IMR-90 (cell line): ENCODE measurements at regions not wholly inside any gene's neighbourhood (a gene's known extent, or its start where the extent isn't known, plus 50 kb on each side); places are given as distances from the start of the nearest gene placed in this dataset.
A peak's percentile ranks its signal among the peaks of the same experiment; 100 is the strongest.

Experiments
- ATAC-seq: fragments of 200-7000 bp; cut with Tn5 transposase; 2 replicates; pipeline ENCODE4 v1.9.1; 2020; ENCODE audit warnings: low read depth, mild to moderate bottlenecking, moderate library complexity
- BruUV-seq: library from RNA; stranded (reverse); fragments of 400-500 nt; replicated peaks from 2 replicates; lab custom pipeline; 2021; lab: Mats Ljungman, UMichigan
- CTCF ChIA-PET: fragments of 300-600 bp; formaldehyde crosslinking; extraction: SDS; loops from one replicate; lab custom pipeline; 2021; ENCODE audit warnings: antibody characterized with exemption; lab: Yijun Ruan, JAX
- POLR2A ChIA-PET: fragments of 300-600 bp; sonication (Branson Sonifier 250); formaldehyde crosslinking; loops from one replicate; lab custom pipeline; 2022; ENCODE audit warnings: antibody characterized with exemption; ENCODE audit not compliant: unreplicated experiment; lab: Charles Lee
- DNase-seq: peaks from one replicate; pipeline ENCODE4 v3.0.0; 2013
- H2AFZ ChIP-seq: replicated peaks from 2 replicates; pipeline ENCODE3; 2013; ENCODE audit warnings: low read length, mild to moderate bottlenecking; ENCODE audit not compliant: poor library complexity
- H2AK5ac ChIP-seq: 2 replicates; pipeline ENCODE4 v1.6.1; 2013; ENCODE audit warnings: low read depth, low read length, inconsistent platforms
- H2AK9ac ChIP-seq: replicated peaks from 2 replicates; pipeline ENCODE3; 2013; ENCODE audit warnings: mild to moderate bottlenecking, low read depth, low read length, moderate library complexity; ENCODE audit not compliant: poor library complexity
- H2BK120ac ChIP-seq: 2 replicates; pipeline ENCODE4 v1.6.1; 2013; ENCODE audit warnings: low read depth, low read length, inconsistent platforms
- H2BK15ac ChIP-seq: 3 replicates; pipeline ENCODE4 v1.6.1; 2013; ENCODE audit warnings: low read depth, low read length, inconsistent platforms
- H2BK20ac ChIP-seq: 2 replicates; pipeline ENCODE4 v1.6.1; 2013; ENCODE audit warnings: low read depth, mild to moderate bottlenecking, inconsistent platforms, low read length, moderate library complexity
- H2BK5ac ChIP-seq: 2 replicates; pipeline ENCODE4 v1.6.1; 2013; ENCODE audit warnings: mild to moderate bottlenecking, low read depth, low read length, inconsistent platforms; ENCODE audit not compliant: poor library complexity, severe bottlenecking
- H3K14ac ChIP-seq: replicated peaks from 2 replicates; pipeline ENCODE4 v1.6.1; 2013; ENCODE audit warnings: low read depth, low read length, inconsistent platforms
- H3K18ac ChIP-seq: 2 replicates; pipeline ENCODE4 v1.6.1; 2013; ENCODE audit warnings: low read depth, low read length, control low read depth
- H3K23ac ChIP-seq: 2 replicates; pipeline ENCODE4 v1.6.1; 2013; ENCODE audit warnings: low read depth, low read length, inconsistent platforms
- H3K27ac ChIP-seq: 2 replicates; pipeline ENCODE4 v1.5.1; 2013; ENCODE audit warnings: mild to moderate bottlenecking, control low read depth, low read length; ENCODE audit not compliant: insufficient read depth
- H3K27me3 ChIP-seq: 2 replicates; pipeline ENCODE4 v1.6.1; 2013; ENCODE audit warnings: low read length; ENCODE audit not compliant: control insufficient read depth, insufficient read depth
- H3K36me3 ChIP-seq: 2 replicates; pipeline ENCODE4 v1.6.1; 2013; ENCODE audit warnings: low read length, mixed read lengths; ENCODE audit not compliant: control insufficient read depth, insufficient read depth
- H3K4ac ChIP-seq: 2 replicates; pipeline ENCODE4 v1.6.1; 2013; ENCODE audit warnings: low read depth, low read length, inconsistent platforms
- H3K4me1 ChIP-seq: 2 replicates; pipeline ENCODE4 v1.6.1; 2013; ENCODE audit warnings: low read length, mixed read lengths; ENCODE audit not compliant: control insufficient read depth, insufficient read depth
- H3K4me2 ChIP-seq: 2 replicates; pipeline ENCODE4 v1.6.1; 2013; ENCODE audit warnings: low read depth, mild to moderate bottlenecking, control low read depth, low read length, moderate library complexity
- H3K4me3 ChIP-seq: 2 replicates; pipeline ENCODE4 v1.5.1; 2013; ENCODE audit warnings: low read depth, mild to moderate bottlenecking, control low read depth, low read length, moderate library complexity; ENCODE audit not compliant: insufficient read depth
- H3K56ac ChIP-seq: 2 replicates; pipeline ENCODE4 v1.6.1; 2013; ENCODE audit warnings: low read length, inconsistent platforms; ENCODE audit not compliant: insufficient read depth; ENCODE audit errors: extremely low read depth
- H3K79me1 ChIP-seq, 2 experiments: 2 replicates each; pipeline ENCODE4 v1.6.1; 2013; ENCODE audit warnings: low read length in 2 of 2, inconsistent platforms in 1 of 2, low read depth in 1 of 2
- H3K9ac ChIP-seq: 2 replicates; pipeline ENCODE4 v1.6.1; 2013; ENCODE audit warnings: low read depth, low read length, control low read depth
- H3K9me1 ChIP-seq: 2 replicates; pipeline ENCODE4 v1.6.1; 2013; ENCODE audit warnings: low read length, inconsistent platforms; ENCODE audit not compliant: insufficient read depth
- H3K9me3 ChIP-seq: 2 replicates; pipeline ENCODE4 v1.6.1; 2013; ENCODE audit warnings: low read length; ENCODE audit not compliant: control insufficient read depth, insufficient read depth
- H4K20me1 ChIP-seq: 2 replicates; pipeline ENCODE4 v1.6.1; 2013; ENCODE audit warnings: low read length, inconsistent platforms; ENCODE audit not compliant: insufficient read depth
- H4K5ac ChIP-seq: 2 replicates; pipeline ENCODE4 v1.6.1; 2013; ENCODE audit warnings: mild to moderate bottlenecking, low read depth, low read length, control low read depth
- H4K8ac ChIP-seq, 2 experiments: 2 replicates each; pipeline ENCODE4 v1.6.1; 2013; ENCODE audit warnings: low read depth in 2 of 2, low read length in 2 of 2, control low read depth in 1 of 2, inconsistent platforms in 1 of 2
- H4K91ac ChIP-seq: 2 replicates; pipeline ENCODE4 v1.6.1; 2013; ENCODE audit warnings: low read depth, low read length, inconsistent platforms; ENCODE audit not compliant: insufficient read depth
- BHLHE40 ChIP-seq: fragments of 150-350 bp; IDR thresholded peaks from 2 replicates; pipeline ENCODE4 v1.6.1; 2016; ENCODE audit warnings: mild to moderate bottlenecking, low read depth, low read length
- CEBPB ChIP-seq: IDR thresholded peaks from 2 replicates; pipeline ENCODE4 v1.6.1; 2012; ENCODE audit warnings: low read depth, low read length, improper control_type of control experiment
- CHD1 ChIP-seq: IDR thresholded peaks from 2 replicates; pipeline ENCODE4 v1.6.1; 2012; ENCODE audit warnings: low read depth, low read length, improper control_type of control experiment
- CTCF ChIP-seq: conservative IDR thresholded peaks from 2 replicates; pipeline ENCODE4 v1.5.1; 2012; ENCODE audit warnings: mild to moderate bottlenecking, low read depth, low read length, improper control_type of control experiment
- ELK1 ChIP-seq: fragments of 150-350 bp; IDR thresholded peaks from 2 replicates; pipeline ENCODE4 v1.6.1; 2016; ENCODE audit warnings: low read depth, mild to moderate bottlenecking, low read length, moderate library complexity, borderline replicate concordance
- FOS ChIP-seq: fragments of 150-350 bp; IDR thresholded peaks from 2 replicates; pipeline ENCODE4 v1.6.1; 2016; ENCODE audit warnings: low read depth, low read length
- MAFK ChIP-seq: IDR thresholded peaks from 2 replicates; pipeline ENCODE4 v1.6.1; 2012; ENCODE audit warnings: low read depth, low read length, improper control_type of control experiment
- MAZ ChIP-seq: IDR thresholded peaks from 2 replicates; pipeline ENCODE4 v1.6.1; 2012; ENCODE audit warnings: low read depth, mild to moderate bottlenecking, low read length, improper control_type of control experiment, moderate library complexity, borderline replicate concordance
- MXI1 ChIP-seq: IDR thresholded peaks from 2 replicates; pipeline ENCODE4 v1.6.1; 2012; ENCODE audit warnings: low read depth, mild to moderate bottlenecking, low read length, moderate library complexity, borderline replicate concordance
- NFE2L2 ChIP-seq: fragments of 150-350 bp; IDR thresholded peaks from 2 replicates; pipeline ENCODE4 v1.6.1; 2016; ENCODE audit warnings: low read depth, mild to moderate bottlenecking, low read length
- POLR2A ChIP-seq: IDR thresholded peaks from 2 replicates; pipeline ENCODE4 v1.6.1; 2012; ENCODE audit warnings: mild to moderate bottlenecking, low read depth, low read length
- RAD21 ChIP-seq: IDR thresholded peaks from 2 replicates; pipeline ENCODE4 v1.6.1; 2012; ENCODE audit warnings: low read length, improper control_type of control experiment
- RCOR1 ChIP-seq: IDR thresholded peaks from 2 replicates; pipeline ENCODE4 v1.6.1; 2012; ENCODE audit warnings: mild to moderate bottlenecking, low read length, improper control_type of control experiment; ENCODE audit not compliant: insufficient replicate concordance
- RFX5 ChIP-seq: IDR thresholded peaks from 2 replicates; pipeline ENCODE4 v1.8.0; 2012; ENCODE audit warnings: low read depth, mild to moderate bottlenecking, low read length, moderate library complexity
- SMC3 ChIP-seq: fragments of 150-350 bp; IDR thresholded peaks from 2 replicates; pipeline ENCODE4 v1.6.1; 2016; ENCODE audit warnings: low read depth, mild to moderate bottlenecking, antibody characterized with exemption, low read length, moderate library complexity
- USF2 ChIP-seq: fragments of 150-350 bp; IDR thresholded peaks from 2 replicates; pipeline ENCODE4 v1.6.1; 2017; ENCODE audit warnings: mild to moderate bottlenecking, antibody characterized with exemption, low read length, low read depth
- dilution Hi-C: fragments of 300-500 bp; cut with HindIII; formaldehyde crosslinking; loops from one replicate; pipeline ENCODE4 v1.14.3; 2018; ENCODE audit warnings: low sequenced_read_pairs; ENCODE audit not compliant: unreplicated experiment
- in situ Hi-C: fragments of 300-500 bp; cut with MboI; formaldehyde crosslinking; loops from 3 replicates; pipeline ENCODE4 v1.14.3; 2019; ENCODE audit warnings: low sequenced_read_pairs, inconsistent platforms, mixed read lengths
- intact Hi-C: fragments of 100-400 bp; cut with micrococcal nuclease; formaldehyde crosslinking; loops from 2 replicates; pipeline ENCODE4 v1.10.0; 2022

- Histone ChIP-seq H3K4me3 (no peak overlapping the region), H3K4ac (no peak overlapping the region), H2BK120ac (no peak overlapping the region), H3K27ac (no peak overlapping the region), H3K4me2 (no peak overlapping the region), H3K56ac (no peak overlapping the region), H2AFZ (no peak overlapping the region), H2BK5ac (no peak overlapping the region), H3K9me3 (no peaks in the 10 kb centered on the region), H2BK20ac (0 out of 2 replicates have a peak overlapping the region, but pooled peaks have one; percentile 26), H3K14ac (no peak overlapping the region; the same call in 1 of the 2 replicates), H4K8ac (no peak overlapping the region), H4K20me1 (no peaks in the 10 kb centered on the region), H4K91ac (no peak overlapping the region), H3K9ac (no peak overlapping the region), H3K9me1 (peaks cover 13% of the 10 kb centered on the region), H2BK15ac (no peak overlapping the region), H3K79me1 (no peaks in the 10 kb centered on the region), H3K36me3 (no peaks in the 10 kb centered on the region), H3K27me3 (peaks cover 5% of the 10 kb centered on the region; the same call in 1 of the 2 replicates), H3K18ac (no peak overlapping the region), H2AK9ac (no peak overlapping the region), H3K4me1 (peaks cover 6% of the 10 kb centered on the region), H2AK5ac (no peak overlapping the region), H3K23ac (no peak overlapping the region), H4K5ac (no peak overlapping the region)
- no TSS peak for BruUV-seq
- TF ChIP-seq CEBPB (no peak), SMC3 (no peak), BHLHE40 (no peak), ELK1 (no peak), RCOR1 (no peak), CTCF (no peak), FOS (no peak), MAFK (no peak), USF2 (no peak), RFX5 (no peak), RAD21 (no peak), MXI1 (no peak), NFE2L2 (no peak), POLR2A (no peak), CHD1 (no peak), MAZ (no peak)
- in situ Hi-C loops (loop anchor here (10.0 kb wide), 1 partner anchor 595 kb away; no protein-coding TSS in a partner anchor), dilution Hi-C loops (no loop called here), intact Hi-C loops (no loop called here)
- ChIA-PET POLR2A (interaction anchor here (0.7 kb wide), 1 partner anchor 603 kb away, joined by 8 read pairs; no protein-coding TSS in a partner anchor), CTCF (interaction anchor here (1.1 kb wide), 1 partner anchor 603 kb away, joined by 3 read pairs; no protein-coding TSS in a partner anchor)
- ATAC-seq (no peak), DNase-seq (peak; percentile 28)
Observed at GRCh38 chr10:78650122-78650521, 418.6 kb upstream of the ZMIZ1 start.
